SK-N-SH (cell line): ENCODE measurements at regions not wholly inside any gene's neighbourhood (a gene's known extent, or its start where the extent isn't known, plus 50 kb on each side); places are given as distances from the start of the nearest gene placed in this dataset.

Experiments
- CTCF ChIA-PET: fragments of 300-600, 350-600 bp; formaldehyde crosslinking; extraction: SDS; loops from one replicate; lab custom pipeline; 2021; lab: Yijun Ruan, JAX
- POLR2A ChIA-PET: fragments of 350-600 bp; sonication (Branson Sonifier 250); formaldehyde crosslinking; extraction: SDS; loops from one replicate; lab custom pipeline; 2020; ENCODE audit warnings: antibody characterized with exemption, inconsistent platforms; lab: Yijun Ruan, JAX
- DNase-seq: peaks from one replicate; pipeline ENCODE4 v3.0.0; 2012
- H2AFZ ChIP-seq: fragments of 200-600 bp; sonication (generic); 2 replicates; pipeline ENCODE4 v1.8.1; 2016; ENCODE audit warnings: antibody characterized with exemption, mild to moderate bottlenecking, low read depth
- H3F3A ChIP-seq: fragments of 200-600 bp; sonication (generic); replicated peaks from 2 replicates; pipeline ENCODE3; 2016; ENCODE audit warnings: antibody characterized with exemption, mild to moderate bottlenecking; ENCODE audit not compliant: insufficient read depth
- H3K27ac ChIP-seq, 2 experiments: fragments of 200-500 bp in 1 of 2; fragments of 200-600 bp in 1 of 2; sonication (Bioruptor generic) in 1 of 2; sonication (generic), shearing (Covaris generic) in 1 of 2; 2 replicates each; pipeline versions ENCODE4 v1.5.1 to v1.6.1; 2014 to 2016; ENCODE audit warnings: low read depth in 2 of 2, inconsistent platforms in 1 of 2, low read length in 1 of 2, mild to moderate bottlenecking in 1 of 2, mixed read lengths in 1 of 2
- H3K27me3 ChIP-seq: fragments of 200-600 bp; sonication (generic), shearing (Covaris generic); 2 replicates; pipeline ENCODE4 v1.6.1; 2016; ENCODE audit warnings: mixed run types; ENCODE audit not compliant: insufficient read depth
- H3K36me3 ChIP-seq, 2 experiments: fragments of 200-500 bp in 1 of 2; fragments of 200-600 bp in 1 of 2; sonication (Bioruptor generic) in 1 of 2; sonication (generic) in 1 of 2; replicated peaks in 1 of 2; 2 replicates each; pipeline versions ENCODE3 to v1.5.1; 2014 to 2016; ENCODE audit warnings: low read length in 1 of 2, mild to moderate bottlenecking in 1 of 2; ENCODE audit not compliant: insufficient read depth in 2 of 2, control insufficient read depth in 1 of 2
- H3K4me1 ChIP-seq, 2 experiments: fragments of 200-500 bp in 1 of 2; fragments of 200-600 bp in 1 of 2; sonication (Bioruptor generic) in 1 of 2; sonication (generic), shearing (Covaris generic) in 1 of 2; 2 replicates each; pipeline versions ENCODE4 v1.5.1 to v1.6.1; 2014 to 2016; ENCODE audit warnings: low read depth in 1 of 2, low read length in 1 of 2, mixed run types in 1 of 2; ENCODE audit not compliant: insufficient read depth in 2 of 2, control insufficient read depth in 1 of 2
- H3K4me2 ChIP-seq: fragments of 200-600 bp; sonication (generic), shearing (Covaris generic); 2 replicates; pipeline ENCODE4 v1.6.1; 2017; ENCODE audit warnings: mixed run types
- H3K4me3 ChIP-seq, 2 experiments: fragments of 200-500 bp in 1 of 2; fragments of 200-600 bp in 1 of 2; sonication (Bioruptor generic) in 1 of 2; sonication (generic), shearing (Covaris generic) in 1 of 2; 2 replicates each; pipeline versions ENCODE4 v1.5.1 to v1.8.1; 2014 to 2016; ENCODE audit warnings: low read depth in 2 of 2, inconsistent platforms in 1 of 2, low read length in 1 of 2, mild to moderate bottlenecking in 1 of 2, mixed read lengths in 1 of 2, moderate library complexity in 1 of 2
- H3K79me2 ChIP-seq: fragments of 200-600 bp; sonication (generic); 2 replicates; pipeline ENCODE4 v1.8.1; 2017; ENCODE audit warnings: mild to moderate bottlenecking; ENCODE audit not compliant: insufficient read depth
- H3K9ac ChIP-seq: fragments of 200-600 bp; sonication (generic); 2 replicates; pipeline ENCODE4 v1.6.1; 2017; ENCODE audit warnings: mixed run types
- H3K9me2 ChIP-seq: fragments of 200-600 bp; sonication (generic); 2 replicates; pipeline ENCODE4 v1.6.1; 2017; ENCODE audit warnings: mixed run types
- H3K9me3 ChIP-seq: fragments of 200-600 bp; sonication (generic); 2 replicates; pipeline ENCODE4 v1.6.1; 2017; ENCODE audit warnings: mixed run types, mild to moderate bottlenecking, moderate library complexity
- H4K20me1 ChIP-seq: fragments of 200-600 bp; sonication (generic); 2 replicates; pipeline ENCODE4 v1.6.1; 2017; ENCODE audit warnings: mild to moderate bottlenecking, mixed run types; ENCODE audit not compliant: insufficient read depth
- CTCF ChIP-seq: fragments of 200-600 bp; sonication (generic); IDR thresholded peaks from 2 replicates; pipeline ENCODE4 v1.6.1; 2017; ENCODE audit warnings: antibody characterized with exemption, mild to moderate bottlenecking, moderate library complexity
- EP300 ChIP-seq, 2 experiments: IDR thresholded peaks; 2 replicates each; pipeline versions ENCODE4 v1.4.0 to v1.6.1; 2012; ENCODE audit warnings: borderline replicate concordance in 1 of 2, low read depth in 1 of 2, low read length in 1 of 2
- FOSL2 ChIP-seq: IDR thresholded peaks from 2 replicates; pipeline ENCODE4 v1.4.0; 2012; ENCODE audit warnings: low read depth, mild to moderate bottlenecking, moderate library complexity, borderline replicate concordance
- FOXJ3 ChIP-seq: sonication (generic); formaldehyde crosslinking; IDR thresholded peaks from 2 replicates; pipeline ENCODE4 v1.5.1; 2020; ENCODE audit warnings: mild to moderate bottlenecking, missing genetic modification reagents
- GABPA ChIP-seq: IDR thresholded peaks from 2 replicates; pipeline ENCODE4 v1.4.0; 2012; ENCODE audit warnings: low read depth, mild to moderate bottlenecking
- GATA2 ChIP-seq: sonication (generic); formaldehyde crosslinking; IDR thresholded peaks from 2 replicates; pipeline ENCODE4 v1.5.0; 2020; ENCODE audit warnings: mild to moderate bottlenecking, missing genetic modification reagents
- IRF3 ChIP-seq: fragments of 150-350 bp; IDR thresholded peaks from 2 replicates; pipeline ENCODE4 v1.6.1; 2016; ENCODE audit warnings: mild to moderate bottlenecking, low read depth, low read length
- JUND ChIP-seq: IDR thresholded peaks from 2 replicates; pipeline ENCODE4 v1.4.0; 2012
- MEF2A ChIP-seq: IDR thresholded peaks from 2 replicates; pipeline ENCODE4 v1.4.0; 2012; ENCODE audit warnings: low read depth, borderline replicate concordance
- MXI1 ChIP-seq: IDR thresholded peaks from 2 replicates; pipeline ENCODE4 v1.6.1; 2012; ENCODE audit warnings: mild to moderate bottlenecking, low read depth, low read length, improper control_type of control experiment
- NFIC ChIP-seq: IDR thresholded peaks from 2 replicates; pipeline ENCODE4 v1.4.0; 2012; ENCODE audit warnings: borderline replicate concordance
- NRF1 ChIP-seq: IDR thresholded peaks from 2 replicates; pipeline ENCODE4 v1.6.1; 2012; ENCODE audit warnings: low read depth, mild to moderate bottlenecking, low read length
- RAD21 ChIP-seq: IDR thresholded peaks from 2 replicates; pipeline ENCODE4 v1.6.1; 2012; ENCODE audit warnings: mild to moderate bottlenecking, low read length
- REST ChIP-seq: IDR thresholded peaks from 2 replicates; pipeline ENCODE4 v1.6.1; 2012; ENCODE audit warnings: mild to moderate bottlenecking, low read depth, low read length, moderate library complexity
- RXRA ChIP-seq: IDR thresholded peaks from 2 replicates; pipeline ENCODE4 v1.4.0; 2012; ENCODE audit warnings: low read depth, mild to moderate bottlenecking, borderline replicate concordance
- SIN3A ChIP-seq: IDR thresholded peaks from 2 replicates; pipeline ENCODE4 v1.6.1; 2012; ENCODE audit warnings: low read depth, mild to moderate bottlenecking, low read length, moderate library complexity, borderline replicate concordance
- SMC3 ChIP-seq: IDR thresholded peaks from 2 replicates; pipeline ENCODE4 v1.6.1; 2012; ENCODE audit warnings: low read depth, low read length, improper control_type of control experiment
- TEAD4 ChIP-seq: IDR thresholded peaks from 2 replicates; pipeline ENCODE4 v1.4.0; 2012; ENCODE audit warnings: mild to moderate bottlenecking, borderline replicate concordance; ENCODE audit not compliant: insufficient read depth
- USF1 ChIP-seq: IDR thresholded peaks from 2 replicates; pipeline ENCODE4 v1.4.0; 2012; ENCODE audit warnings: low read depth, borderline replicate concordance
- USF2 ChIP-seq: fragments of 150-350 bp; IDR thresholded peaks from 2 replicates; pipeline ENCODE4 v1.6.1; 2017; ENCODE audit warnings: antibody characterized with exemption, low read length, low read depth, borderline replicate concordance
- WGBS: methylation state at CpG from one replicate; pipeline ENCODE4 v1.1.6; 2017; ENCODE audit warnings: low lambda C conversion rate; 5-methylcytosine and 5-hydroxymethylcytosine counted together

GRCh38 chr3:135805752-135806151 is 159.8 kb upstream of the PPP2R3A start:
- Histone ChIP-seq H3K27me3 (no peaks in the 10 kb centered on the region), H3K4me2 (no peak overlapping the region), H2AFZ (no peak overlapping the region), H3K36me3 (no peaks in the 10 kb centered on the region), H3K9me3 (no peaks in the 10 kb centered on the region), H3K27ac (no peak overlapping the region), H3K9me2 (no peaks in the 10 kb centered on the region), H4K20me1 (no peaks in the 10 kb centered on the region), H3K79me2 (no peaks in the 10 kb centered on the region), H3K4me3 (no peak overlapping the region), H3K9ac (no peak overlapping the region), H3F3A (no peaks in the 10 kb centered on the region), H3K4me1 (peaks cover 0 to 13% of the 10 kb centered on the region in 2 experiments; a peak in 1 of 4 replicates)
- ChIA-PET CTCF (no interaction called here), POLR2A (no interaction called here)
- TF ChIP-seq TEAD4 (no peak), RAD21 (no peak), SIN3A (no peak), IRF3 (no peak), FOXJ3 (CRISPR knock-in tag) (no peak), GABPA (no peak), USF2 (no peak), REST (no peak), EP300 (IDR thresholded peaks at IDR 0.05; ENCODE audit: borderline replicate concordance in 1 of 2, low read depth in 1 of 2, low read length in 1 of 2) (no peak), MEF2A (no peak), MXI1 (no peak), SMC3 (no peak), GATA2 (CRISPR knock-in tag) (no peak), NFIC (no peak), USF1 (no peak), FOSL2 (no peak), RXRA (no peak), NRF1 (no peak), CTCF (no peak), JUND (no peak)
- DNase-seq = no peak
- WGBS = 48% methylated on average over 3 of the region's 3 CpGs
